C4-2B (cell line): ENCODE measurements at regions not wholly inside any gene's neighbourhood (a gene's known extent, or its start where the extent isn't known, plus 50 kb on each side); places are given as distances from the start of the nearest gene placed in this dataset.

ENCODE experiments used
- H3K27ac ChIP-seq: fragments of 450-650 bp; 2 replicates; pipeline ENCODE4 v1.5.1; 2017
- CTCF ChIP-seq: fragments of 450-650 bp; conservative IDR thresholded peaks from 2 replicates; pipeline ENCODE4 v1.5.1; 2017; ENCODE audit warnings: mild to moderate bottlenecking
- ZFX ChIP-seq: fragments of 450-650 bp; IDR thresholded peaks from 2 replicates; pipeline ENCODE4 v1.6.1; 2017

- H3K27ac ChIP-seq: no peak overlapping the region
- TF ChIP-seq ZFX (no peak), CTCF (no peak)
Measured at GRCh38 chr2:145597809-145598208, 1077.9 kb upstream of the ZEB2 start.

GRCh38 chr2:145597006-145597405 is 1077.1 kb upstream of the ZEB2 start:
- TF ChIP-seq CTCF: no peak
- no peak for TF ChIP-seq ZFX
- H3K27ac ChIP-seq: no peak overlapping the region

GRCh38 chr2:145596416-145596815 is 1076.5 kb upstream of the ZEB2 start:
- TF ChIP-seq CTCF (no peak), ZFX (no peak)
- no peak overlapping the region for H3K27ac ChIP-seq

GRCh38 chr2:145595296-145595695 is 1075.4 kb upstream of the ZEB2 start:
- no peak for TF ChIP-seq ZFX
- no peak for TF ChIP-seq CTCF
- H3K27ac ChIP-seq: no peak overlapping the region

GRCh38 chr2:145593991-145594614 is 1074.2 kb upstream of the ZEB2 start:
- no peak overlapping the region for H3K27ac ChIP-seq
- no peak for TF ChIP-seq ZFX
- peak; percentile 23 for TF ChIP-seq CTCF

GRCh38 chr2:145593280-145593679 is 1073.4 kb upstream of the ZEB2 start:
- H3K27ac ChIP-seq: no peak overlapping the region
- TF ChIP-seq CTCF: no peak

- TF ChIP-seq CTCF (no peak), ZFX (no peak)
- H3K27ac ChIP-seq: no peak overlapping the region
Measured at GRCh38 chr2:145592361-145592760, 1072.4 kb upstream of the ZEB2 start.
